Gastroesophageal sphincter (tissue), 3 donors: ENCODE measurements at regions not wholly inside any gene's neighbourhood (a gene's known extent, or its start where the extent isn't known, plus 50 kb on each side); places are given as distances from the start of the nearest gene placed in this dataset.

ENCODE experiments used
- CTCF ChIP-seq, 4 experiments: fragments of 200-600 bp in 2 of 4; fragments of 450-650 bp in 2 of 4; sonication (generic) in 1 of 4; IDR thresholded peaks; one replicate each; pipeline ENCODE4 v1.5.1; 2017 to 2019; ENCODE audit warnings: antibody characterized with exemption in 4 of 4, mild to moderate bottlenecking in 2 of 4, moderate library complexity in 2 of 4
- EP300 ChIP-seq: sonication (generic); formaldehyde crosslinking; IDR thresholded peaks from one replicate; pipeline ENCODE4 v1.6.1; 2017; ENCODE audit warnings: antibody characterized with exemption, mild to moderate bottlenecking
- POLR2AphosphoS5 ChIP-seq: sonication (generic); formaldehyde crosslinking; IDR thresholded peaks from one replicate; pipeline ENCODE4 v1.6.1; 2017; ENCODE audit warnings: antibody characterized with exemption

- no peak for TF ChIP-seq CTCF (IDR thresholded peaks at IDR 0.05)
- TF ChIP-seq EP300: no peak
- no peak for TF ChIP-seq POLR2AphosphoS5
Observed at GRCh38 chr20:59388402-59388801, 88.0 kb downstream of the EDN3 start.
